Hepatocyte (in vitro differentiated cells): ENCODE measurements at regions not wholly inside any gene's neighbourhood (a gene's known extent, or its start where the extent isn't known, plus 50 kb on each side); places are given as distances from the start of the nearest gene placed in this dataset.

ENCODE experiments used
- DNase-seq: peaks from one replicate; pipeline ENCODE4 v3.0.0-alpha.2; 2016; ENCODE audit warnings: low spot score
- H2AFZ ChIP-seq: fragments of 200-600 bp; sonication (generic); 2 replicates; pipeline ENCODE4 v1.6.0; 2016; ENCODE audit warnings: antibody characterized with exemption, mild to moderate bottlenecking
- H3K27ac ChIP-seq: fragments of 200-600 bp; sonication (generic); 2 replicates; pipeline ENCODE4 v1.5.1; 2016; ENCODE audit warnings: mild to moderate bottlenecking
- H3K27me3 ChIP-seq: fragments of 200-600 bp; sonication (generic); 2 replicates; pipeline ENCODE4 v1.6.1; 2016
- H3K36me3 ChIP-seq: fragments of 200-600 bp; sonication (generic); replicated peaks from 2 replicates; pipeline ENCODE4 v1.5.1; 2016; ENCODE audit warnings: low read depth; ENCODE audit not compliant: insufficient read depth
- H3K4me1 ChIP-seq: fragments of 200-600 bp; sonication (generic); 2 replicates; pipeline ENCODE4 v1.5.1; 2016; ENCODE audit warnings: mild to moderate bottlenecking, moderate library complexity; ENCODE audit not compliant: insufficient read depth
- H3K4me2 ChIP-seq: fragments of 200-600 bp; sonication (generic); 2 replicates; pipeline ENCODE4 v1.6.0; 2016
- H3K4me3 ChIP-seq: fragments of 200-600 bp; sonication (generic); 2 replicates; pipeline ENCODE4 v1.5.1; 2016; ENCODE audit warnings: mild to moderate bottlenecking
- H3K79me2 ChIP-seq: fragments of 200-600 bp; sonication (generic); 2 replicates; pipeline ENCODE4 v1.6.0; 2017; ENCODE audit warnings: mild to moderate bottlenecking
- H3K9me2 ChIP-seq: fragments of 200-600 bp; sonication (generic); replicated peaks from 2 replicates; pipeline ENCODE4 v1.6.0; 2017; ENCODE audit warnings: mild to moderate bottlenecking; ENCODE audit not compliant: insufficient read depth
- H3K9me3 ChIP-seq: fragments of 200-600 bp; sonication (generic); 2 replicates; pipeline ENCODE4 v1.5.1; 2016; ENCODE audit warnings: low read depth, mild to moderate bottlenecking
- H4K20me1 ChIP-seq: fragments of 200-600 bp; sonication (generic); 2 replicates; pipeline ENCODE4 v1.6.0; 2016; ENCODE audit warnings: mild to moderate bottlenecking; ENCODE audit not compliant: insufficient read depth, poor library complexity, severe bottlenecking
- CTCF ChIP-seq: fragments of 200-600 bp; sonication (generic); IDR thresholded peaks from 2 replicates; pipeline ENCODE4 v1.5.1; 2016; ENCODE audit warnings: antibody characterized with exemption, mild to moderate bottlenecking; ENCODE audit not compliant: poor library complexity
- EZH2 ChIP-seq: fragments of 200-600 bp; sonication (generic); IDR thresholded peaks from 2 replicates; pipeline ENCODE4 v1.6.1; 2016; ENCODE audit warnings: antibody characterized with exemption, mild to moderate bottlenecking, borderline replicate concordance
- EZH2phosphoT487 ChIP-seq: fragments of 200-600 bp; sonication (generic); IDR thresholded peaks from one replicate; pipeline ENCODE4 v1.6.1; 2018; ENCODE audit warnings: antibody characterized with exemption, mild to moderate bottlenecking, low read depth, moderate library complexity; ENCODE audit not compliant: unreplicated experiment, severe bottlenecking
- WGBS: methylation state at CpG from one replicate; pipeline ENCODE4 v1.1.6; 2016; ENCODE audit warnings: low lambda C conversion rate; ENCODE audit errors: missing lambda C conversion rate; 5-methylcytosine and 5-hydroxymethylcytosine counted together

- H3K27me3 ChIP-seq, result no peaks in the 10 kb centered on the region
- H3K9me3 ChIP-seq, result no peaks in the 10 kb centered on the region
- H4K20me1 ChIP-seq, result no peaks in the 10 kb centered on the region
- H3K4me2 ChIP-seq, result no peak overlapping the region
- H3K27ac ChIP-seq, result no peak overlapping the region
- H2AFZ ChIP-seq, result no peak overlapping the region
- WGBS, result 74% methylated on average over 2 of the region's 2 CpGs
- DNase-seq, result no peak
- no peaks in the 10 kb centered on the region for H3K36me3 ChIP-seq
- H3K79me2 ChIP-seq, result no peaks in the 10 kb centered on the region
- TF ChIP-seq CTCF (no peak), EZH2phosphoT487 (no peak), EZH2 (no peak)
- no peaks in the 10 kb centered on the region for H3K9me2 ChIP-seq
- no peak overlapping the region for H3K4me3 ChIP-seq
- H3K4me1 ChIP-seq, result no peaks in the 10 kb centered on the region
Observed at GRCh38 chr9:74309654-74310053, 187.5 kb upstream of the RORB start.

DNA sequence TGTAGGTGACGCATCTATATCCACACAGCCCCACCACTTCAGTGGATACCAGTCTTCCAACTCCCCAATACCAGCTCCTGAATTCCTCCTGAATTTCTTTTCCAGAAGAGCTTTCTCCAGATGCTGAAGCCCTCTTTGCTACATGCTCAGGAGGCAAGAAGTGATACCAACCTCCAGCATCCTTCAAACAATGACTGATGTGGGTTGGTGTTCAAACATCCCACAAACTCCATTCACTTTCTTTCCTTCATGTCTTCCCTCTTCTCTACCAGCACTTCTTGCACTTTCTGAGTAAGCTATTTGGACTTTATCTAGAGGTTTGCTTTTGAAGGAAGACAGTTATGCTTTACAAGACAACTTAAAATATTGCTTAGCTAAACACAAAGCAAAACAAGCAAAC lies 179.9 kb upstream of the RORB start:
- TF ChIP-seq EZH2 (no peak), EZH2phosphoT487 (no peak), CTCF (no peak)
- Histone ChIP-seq H4K20me1 (no peaks in the 10 kb centered on the region), H3K27me3 (no peaks in the 10 kb centered on the region), H3K9me2 (no peaks in the 10 kb centered on the region), H3K4me2 (no peak overlapping the region), H3K4me1 (no peaks in the 10 kb centered on the region), H3K79me2 (no peaks in the 10 kb centered on the region), H2AFZ (no peak overlapping the region), H3K27ac (no peak overlapping the region), H3K4me3 (no peak overlapping the region), H3K36me3 (no peaks in the 10 kb centered on the region), H3K9me3 (no peaks in the 10 kb centered on the region)
- 100% methylated on average over 1 of the region's 1 CpG for WGBS
- no peak for DNase-seq

- H3K4me1 ChIP-seq, result no peaks in the 10 kb centered on the region
Observed at GRCh38 chr9:74321396-74321795, 175.7 kb upstream of the RORB start.

More at GRCh38 chr9:74321396-74321795, 175.7 kb upstream of the RORB start:
- no peak overlapping the region for H3K27ac ChIP-seq
- H3K27me3 ChIP-seq, result no peaks in the 10 kb centered on the region
- H3K4me3 ChIP-seq, result no peak overlapping the region
- DNase-seq, result no peak
- H3K79me2 ChIP-seq, result no peaks in the 10 kb centered on the region
- H3K9me3 ChIP-seq, result no peaks in the 10 kb centered on the region
- no peak overlapping the region for H3K4me2 ChIP-seq
- WGBS, result 84% methylated on average over 2 of the region's 2 CpGs
- no peaks in the 10 kb centered on the region for H4K20me1 ChIP-seq
- H3K36me3 ChIP-seq, result no peaks in the 10 kb centered on the region
- no peaks in the 10 kb centered on the region for H3K9me2 ChIP-seq
- TF ChIP-seq EZH2 (no peak), CTCF (no peak), EZH2phosphoT487 (no peak)
- H2AFZ ChIP-seq, result no peak overlapping the region
